NCI-H446 (cell line): ENCODE measurements at regions not wholly inside any gene's neighbourhood (a gene's known extent, or its start where the extent isn't known, plus 50 kb on each side); places are given as distances from the start of the nearest gene placed in this dataset.
A peak's percentile ranks its signal among the peaks of the same experiment; 100 is the strongest.

Experiments used
- DNase-seq, 2 experiments: peaks; one replicate each; lab custom pipeline; 2025; lab: John Stamatoyannopoulos, UW

- peak in 1 of 2 experiments; percentile 11 for DNase-seq
Observed at GRCh38 chr13:75938811-75939560, 302.9 kb downstream of the LMO7 start.

- DNase-seq: no peak
Observed at GRCh38 chr13:75936791-75937190, 300.7 kb downstream of the LMO7 start.

- DNase-seq: no peak
Observed at GRCh38 chr13:75935805-75936204, 299.7 kb downstream of the LMO7 start.

- DNase-seq: no peak
Observed at GRCh38 chr13:75934889-75935288, 298.8 kb downstream of the LMO7 start.

GRCh38 chr13:75932636-75933035 lies 296.5 kb downstream of the LMO7 start:
- no peak for DNase-seq

GRCh38 chr13:75931116-75931515 lies 295.0 kb downstream of the LMO7 start:
- no peak for DNase-seq

- DNase-seq: no peak
Observed at GRCh38 chr13:75929076-75929475, 292.9 kb downstream of the LMO7 start.

GRCh38 chr13:75927183-75927669 lies 291.1 kb downstream of the LMO7 start:
- no peak for DNase-seq

GRCh38 chr13:75920536-75920935 lies 284.4 kb downstream of the LMO7 start:
- DNase-seq: no peak

GRCh38 chr13:75919660-75920199 lies 283.6 kb downstream of the LMO7 start:
- no peak for DNase-seq

- DNase-seq: no peak
Observed at GRCh38 chr13:75915066-75915465, 278.9 kb downstream of the LMO7 start.

GRCh38 chr13:75913925-75914324 lies 277.8 kb downstream of the LMO7 start:
- DNase-seq: no peak

GRCh38 chr13:75910591-75910990 lies 274.5 kb downstream of the LMO7 start:
- no peak for DNase-seq
